ENCODE measurements at regions not wholly inside any gene's neighbourhood (a gene's known extent, or its start where the extent isn't known, plus 50 kb on each side); places are given as distances from the start of the nearest gene placed in this dataset.

DNA sequence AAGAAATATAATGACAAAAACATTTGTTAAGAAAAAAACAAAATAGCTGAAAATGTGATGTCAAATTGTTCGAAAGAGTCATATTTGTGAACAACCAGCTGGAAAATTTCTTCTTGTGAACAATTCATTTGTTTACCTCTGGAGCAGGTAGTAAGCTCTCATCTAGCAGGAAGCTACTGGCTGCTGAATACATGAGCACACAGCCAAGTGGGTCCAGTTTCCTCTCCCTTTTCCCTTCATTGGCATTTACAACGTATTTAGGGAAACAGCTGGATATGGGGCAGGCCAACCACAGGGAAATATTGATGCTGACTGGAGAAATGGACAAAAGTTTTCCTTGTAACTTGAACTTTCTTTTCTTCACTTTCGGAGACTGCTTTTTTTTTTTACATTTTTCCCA is 1354.7 kb upstream of the EPHA6 start:
- TF ChIP-seq, protein P1, sequence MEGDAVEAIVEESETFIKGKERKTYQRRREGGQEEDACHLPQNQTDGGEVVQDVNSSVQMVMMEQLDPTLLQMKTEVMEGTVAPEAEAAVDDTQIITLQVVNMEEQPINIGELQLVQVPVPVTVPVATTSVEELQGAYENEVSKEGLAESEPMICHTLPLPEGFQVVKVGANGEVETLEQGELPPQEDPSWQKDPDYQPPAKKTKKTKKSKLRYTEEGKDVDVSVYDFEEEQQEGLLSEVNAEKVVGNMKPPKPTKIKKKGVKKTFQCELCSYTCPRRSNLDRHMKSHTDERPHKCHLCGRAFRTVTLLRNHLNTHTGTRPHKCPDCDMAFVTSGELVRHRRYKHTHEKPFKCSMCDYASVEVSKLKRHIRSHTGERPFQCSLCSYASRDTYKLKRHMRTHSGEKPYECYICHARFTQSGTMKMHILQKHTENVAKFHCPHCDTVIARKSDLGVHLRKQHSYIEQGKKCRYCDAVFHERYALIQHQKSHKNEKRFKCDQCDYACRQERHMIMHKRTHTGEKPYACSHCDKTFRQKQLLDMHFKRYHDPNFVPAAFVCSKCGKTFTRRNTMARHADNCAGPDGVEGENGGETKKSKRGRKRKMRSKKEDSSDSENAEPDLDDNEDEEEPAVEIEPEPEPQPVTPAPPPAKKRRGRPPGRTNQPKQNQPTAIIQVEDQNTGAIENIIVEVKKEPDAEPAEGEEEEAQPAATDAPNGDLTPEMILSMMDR (conservative IDR thresholded peaks at IDR 0.05; ENCODE audit: low read depth, low read length): no peak
- TF ChIP-seq EZH2 (IDR thresholded peaks at IDR 0.05; ENCODE audit: low read length, unreplicated experiment): no peak

All from PC-3 (cell line).